DMS153 treated with DMSO at 0.1 percent for 48 hours (cell line): ENCODE measurements at regions not wholly inside any gene's neighbourhood (a gene's known extent, or its start where the extent isn't known, plus 50 kb on each side); places are given as distances from the start of the nearest gene placed in this dataset.
"Not testable (repeated sequence)": the region's sequence is repeated elsewhere in the genome, so short reads cannot be mapped to it uniquely, and the experiment has no call there.

Experiments used
- DNase-seq: peaks from one replicate; lab custom pipeline; 2025; ENCODE audit not compliant: unreplicated experiment; lab: John Stamatoyannopoulos, UW

DNA sequence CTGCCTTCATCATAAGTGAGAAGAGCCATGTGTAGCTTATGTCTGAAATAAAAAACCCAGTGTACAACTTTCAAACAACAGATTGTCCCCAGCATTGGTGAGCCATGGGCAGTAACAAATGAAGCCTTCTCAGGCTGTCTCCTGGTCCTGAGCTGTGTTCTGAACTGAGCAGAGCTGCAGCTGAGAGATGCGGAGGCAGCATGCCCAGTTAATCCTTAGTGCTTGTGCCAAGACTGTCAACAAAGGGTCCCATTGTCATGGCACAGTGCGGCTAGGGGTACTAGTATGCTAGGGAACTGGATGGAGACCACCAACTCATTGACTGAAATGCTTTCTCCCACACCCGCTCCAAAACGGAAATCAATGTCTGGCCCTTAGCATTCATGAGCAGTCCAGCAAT lies 154.3 kb downstream of the RMST start:
- no peak for DNase-seq

DNA sequence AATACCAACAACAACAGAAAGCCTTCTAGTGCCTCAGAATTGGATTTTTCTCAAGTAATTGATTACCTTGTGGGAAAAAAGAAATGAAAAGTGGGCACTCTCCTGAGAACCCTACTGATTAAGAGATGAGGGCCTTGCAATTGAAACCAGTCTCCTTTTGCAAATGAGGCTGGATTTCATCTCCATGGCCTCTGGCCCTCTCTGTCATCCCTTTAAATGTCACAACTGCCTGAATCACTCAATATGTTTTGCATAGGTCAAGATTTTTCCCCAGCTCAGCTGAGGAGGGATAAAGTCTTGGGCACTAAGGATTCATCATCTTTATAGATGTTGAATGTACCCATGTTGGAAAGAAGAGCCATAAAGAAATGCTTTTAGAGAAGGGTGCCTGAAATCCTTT lies 166.4 kb downstream of the RMST start:
- DNase-seq = no peak

DNA sequence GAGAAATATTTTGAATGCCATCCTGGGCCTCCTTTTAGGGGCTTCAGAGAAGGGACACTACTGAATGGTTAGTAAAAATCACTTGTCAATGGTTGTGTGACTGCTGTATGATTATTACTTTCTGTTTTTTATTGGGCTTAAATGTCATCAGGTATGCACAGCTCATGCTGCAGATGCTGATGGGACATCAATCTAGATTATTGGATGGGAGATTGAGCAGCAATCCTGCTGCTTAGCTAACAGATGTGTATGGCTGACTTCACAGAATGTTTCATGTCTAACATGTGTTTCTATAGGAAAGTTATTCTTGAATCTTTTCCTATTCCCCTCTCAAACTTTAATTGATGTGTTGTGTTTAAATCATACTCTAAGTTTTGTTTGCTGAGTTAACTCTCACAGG lies 166.8 kb downstream of the RMST start:
- no peak for DNase-seq

DNA sequence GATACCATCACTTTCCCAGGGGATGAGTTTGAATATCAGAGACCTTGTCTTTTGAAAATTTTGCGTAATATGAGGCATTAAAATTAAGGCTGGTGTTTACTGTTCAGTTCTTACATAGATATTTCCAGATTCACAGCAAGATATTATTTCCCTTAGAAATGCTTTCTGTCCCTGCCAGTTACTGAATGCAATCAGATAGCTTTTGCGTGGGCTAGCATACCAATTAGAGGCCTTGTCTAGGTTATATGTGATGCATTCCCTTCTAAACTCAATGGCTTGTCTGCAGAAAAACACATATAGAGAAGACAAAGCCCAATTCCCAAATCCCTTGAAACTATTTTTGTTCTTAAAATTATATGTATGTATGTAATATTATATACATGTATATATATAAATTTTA lies 167.8 kb downstream of the RMST start:
- DNase-seq = no peak

DNA sequence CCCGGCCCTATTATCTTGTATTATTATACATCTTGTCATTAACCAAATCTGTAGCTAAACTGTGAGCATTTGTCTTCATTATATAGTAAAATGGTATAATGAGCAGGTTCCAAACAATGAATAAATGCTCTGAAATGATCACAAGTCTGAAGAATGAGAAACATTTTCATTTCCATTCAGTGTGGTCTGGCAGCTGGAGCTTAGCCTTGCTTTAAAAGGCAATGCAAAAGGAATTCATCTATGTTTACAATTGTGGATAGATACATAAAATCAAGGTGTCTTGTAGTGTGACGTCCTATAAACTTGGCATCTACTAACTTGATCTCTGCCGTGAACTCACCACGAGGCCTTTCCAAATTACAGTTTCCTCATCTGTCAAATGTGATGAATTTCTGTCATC lies 168.3 kb downstream of the RMST start:
- no peak for DNase-seq

DNA sequence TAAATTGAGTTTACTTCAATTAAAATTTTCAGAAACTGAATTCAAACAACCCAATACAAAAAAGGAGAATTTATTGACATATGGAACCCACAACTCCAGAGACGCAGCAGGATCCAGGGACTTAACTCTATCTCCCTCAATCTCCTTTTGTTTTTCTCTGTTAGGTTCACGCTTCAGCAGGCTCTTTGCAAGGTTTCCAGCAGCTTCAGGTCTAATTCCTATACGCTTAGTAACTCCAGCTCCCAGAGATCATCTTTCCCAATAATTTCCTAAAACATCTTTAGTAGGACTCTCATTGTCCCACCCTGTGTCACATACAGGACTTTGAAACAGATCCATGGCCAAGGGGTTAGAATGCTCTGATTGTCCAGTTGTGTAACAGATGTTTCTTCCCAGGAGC lies 175.2 kb downstream of the RMST start:
- no peak for DNase-seq

DNA sequence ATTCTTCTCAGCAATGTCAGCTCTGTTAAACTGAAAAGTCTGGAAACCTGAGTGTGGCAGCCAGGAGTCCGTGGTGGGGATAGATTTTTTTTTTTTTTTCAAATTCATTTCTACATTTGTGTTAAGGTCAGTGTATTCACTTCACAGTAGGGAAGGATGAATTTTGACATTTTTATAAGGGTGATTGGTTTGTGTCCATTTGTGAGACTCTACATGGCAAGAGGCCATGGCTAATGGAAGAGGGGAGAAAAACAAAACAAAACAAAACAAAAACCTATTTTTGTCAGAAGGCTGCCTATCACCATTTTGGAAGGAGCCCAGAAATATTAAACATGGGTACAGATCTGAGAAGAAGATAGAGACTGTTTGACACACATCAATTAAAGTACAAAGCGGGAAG lies 176.1 kb downstream of the RMST start:
- no peak for DNase-seq

DNA sequence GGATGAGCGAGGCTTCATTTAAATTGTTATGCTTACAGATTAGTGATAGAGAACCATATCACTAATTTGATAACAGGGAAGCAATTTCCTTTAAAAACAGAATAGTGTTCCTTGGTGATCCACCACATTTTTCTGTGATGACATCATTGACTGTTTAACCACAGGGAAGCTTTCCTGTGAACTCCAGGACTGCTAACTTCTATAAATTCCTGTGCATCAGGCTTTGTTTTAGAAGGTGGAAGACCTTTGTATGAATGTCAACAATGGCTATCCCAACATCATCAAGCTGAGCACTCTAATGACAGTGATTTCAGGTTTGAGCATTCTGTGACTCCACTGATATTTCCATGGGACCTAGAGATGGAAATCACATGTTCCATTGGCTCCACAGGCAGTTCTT lies 177.1 kb downstream of the RMST start:
- no peak for DNase-seq

DNA sequence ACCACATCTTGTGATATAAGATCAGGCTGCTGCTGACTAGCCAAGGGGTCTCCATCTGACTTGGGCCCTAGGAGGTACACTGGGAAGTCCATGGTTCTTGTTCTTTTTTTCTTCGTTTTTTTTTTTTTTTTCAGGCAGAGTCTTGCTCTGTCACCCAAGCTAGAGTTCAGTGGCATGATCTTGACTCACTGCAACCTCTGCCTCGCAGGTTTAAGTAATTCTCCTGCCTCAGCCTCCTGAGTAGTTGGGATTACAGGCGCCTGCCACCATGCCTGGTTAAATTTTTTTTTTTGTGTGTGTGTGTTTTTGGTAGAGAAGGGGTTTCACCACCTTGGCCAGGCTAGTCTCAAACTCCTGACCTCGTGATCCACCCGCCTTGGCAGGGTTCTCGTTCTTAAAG lies 178.2 kb downstream of the RMST start:
- DNase-seq = no peak

DNA sequence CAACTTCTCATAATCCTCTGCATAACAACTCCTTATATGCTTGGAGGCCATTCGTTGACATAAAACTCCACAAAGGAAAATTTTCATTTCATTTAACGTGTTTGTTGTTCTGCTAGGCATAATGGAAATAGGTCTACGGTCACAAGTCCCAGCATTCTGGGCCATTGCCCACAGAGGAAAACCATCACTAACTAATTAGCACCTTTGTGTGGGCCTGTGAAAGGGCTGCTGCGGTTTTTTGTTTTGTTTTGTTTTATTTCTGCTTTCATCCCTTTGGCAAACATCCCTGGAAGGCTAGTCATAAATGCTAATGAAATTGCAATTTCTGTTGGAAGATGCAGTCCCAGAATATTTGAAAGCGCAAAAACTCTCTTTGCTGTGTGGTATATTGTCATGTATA lies 180.3 kb downstream of the RMST start:
- DNase-seq = no peak

DNA sequence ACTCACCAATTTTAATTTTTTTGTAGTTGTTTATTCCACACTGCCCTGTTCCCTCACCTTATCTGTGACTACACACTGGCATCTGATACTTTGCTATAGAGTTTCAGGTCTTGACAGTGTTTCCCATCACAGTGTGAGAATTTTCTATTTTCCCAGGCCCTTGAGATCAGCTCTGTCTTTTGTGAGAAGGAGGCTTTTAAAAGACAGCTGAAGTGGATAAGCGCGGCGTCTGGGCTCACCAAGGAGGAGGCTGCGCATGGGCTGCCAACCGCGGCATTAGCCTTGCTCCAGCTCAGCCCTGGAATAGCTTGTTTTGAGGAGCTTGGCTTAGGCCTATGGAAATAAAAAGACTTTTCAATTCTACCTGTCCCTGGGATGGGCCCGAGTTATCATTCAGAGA lies 181.3 kb downstream of the RMST start:
- no peak for DNase-seq

DNA sequence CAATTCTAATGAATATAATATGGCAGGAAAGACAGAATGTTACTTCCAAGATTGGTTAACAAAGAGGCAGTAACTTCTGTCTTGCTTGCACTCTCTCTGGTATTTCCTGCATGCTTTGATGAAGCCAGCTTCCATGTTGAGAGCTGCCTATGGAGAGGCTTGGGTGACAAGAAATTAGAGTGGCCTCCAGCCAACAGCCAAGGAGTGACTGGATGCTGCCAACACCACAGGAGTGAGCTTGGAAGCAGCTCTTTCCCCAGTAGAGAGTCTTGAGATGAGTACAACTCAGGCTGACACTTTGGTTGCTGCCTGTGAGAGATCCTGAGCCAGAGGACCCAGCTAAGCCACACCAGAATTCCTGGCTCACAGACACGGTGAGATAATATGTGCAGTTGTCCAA lies 183.1 kb downstream of the RMST start:
- no peak for DNase-seq

DNA sequence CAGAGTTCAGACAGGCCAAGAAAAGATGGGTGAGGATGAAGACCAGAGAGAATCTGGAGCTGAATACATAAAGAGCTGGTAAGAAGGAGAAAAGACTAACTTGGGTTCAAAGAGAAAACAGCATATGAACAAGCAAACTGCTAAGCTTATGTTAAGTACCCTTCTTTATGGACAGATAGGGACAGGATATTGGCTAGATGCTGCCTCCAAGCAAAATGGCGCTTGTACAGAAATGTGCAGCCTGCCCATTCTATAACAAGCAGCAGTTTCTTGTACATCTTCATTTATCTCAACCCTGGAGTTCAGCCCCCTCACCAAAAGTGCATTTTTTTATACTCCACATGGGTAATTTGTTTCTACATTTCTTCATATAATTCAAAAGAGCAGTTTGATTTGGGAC lies 184.5 kb downstream of the RMST start:
- no peak for DNase-seq

DNA sequence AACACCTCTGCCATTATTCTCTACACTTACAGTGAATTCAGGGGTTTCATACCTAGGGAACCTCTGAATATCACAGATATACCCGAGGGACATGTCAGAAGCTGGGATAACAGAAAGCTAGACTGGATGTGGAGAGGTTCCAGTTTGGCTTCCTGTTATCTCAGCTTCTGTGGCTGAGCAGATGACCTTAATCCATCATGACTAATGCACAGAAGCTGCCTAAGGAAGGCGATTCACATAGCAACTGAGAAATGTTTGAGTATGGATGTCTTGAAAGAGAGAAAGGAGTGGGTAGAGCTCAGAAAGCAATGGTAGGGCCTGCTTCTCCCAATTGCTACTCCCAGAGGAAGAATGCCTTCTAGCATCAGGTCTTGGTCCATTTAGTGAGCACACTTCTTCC lies 187.6 kb downstream of the RMST start:
- no peak for DNase-seq

DNA sequence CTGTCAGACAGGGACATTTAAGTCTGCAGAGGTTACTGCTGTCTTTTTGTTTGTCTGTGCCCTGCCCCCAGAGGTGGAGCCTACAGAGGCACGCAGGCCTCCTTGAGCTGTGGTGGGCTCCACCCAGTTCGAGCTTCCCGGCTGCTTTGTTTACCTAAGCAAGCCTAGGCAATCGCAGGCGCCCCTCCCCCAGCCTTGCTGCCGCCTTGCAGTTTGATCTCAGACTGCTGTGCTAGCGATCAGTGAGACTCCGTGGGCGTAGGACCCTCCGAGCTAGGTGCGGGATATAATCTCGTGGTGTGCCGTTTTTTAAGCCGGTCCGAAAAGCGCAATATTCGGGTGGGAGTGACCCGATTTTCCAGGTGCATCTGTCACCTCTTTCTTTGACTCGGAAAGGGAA lies 193.9 kb downstream of the RMST start:
- DNase-seq = not testable (repeated sequence)

DNA sequence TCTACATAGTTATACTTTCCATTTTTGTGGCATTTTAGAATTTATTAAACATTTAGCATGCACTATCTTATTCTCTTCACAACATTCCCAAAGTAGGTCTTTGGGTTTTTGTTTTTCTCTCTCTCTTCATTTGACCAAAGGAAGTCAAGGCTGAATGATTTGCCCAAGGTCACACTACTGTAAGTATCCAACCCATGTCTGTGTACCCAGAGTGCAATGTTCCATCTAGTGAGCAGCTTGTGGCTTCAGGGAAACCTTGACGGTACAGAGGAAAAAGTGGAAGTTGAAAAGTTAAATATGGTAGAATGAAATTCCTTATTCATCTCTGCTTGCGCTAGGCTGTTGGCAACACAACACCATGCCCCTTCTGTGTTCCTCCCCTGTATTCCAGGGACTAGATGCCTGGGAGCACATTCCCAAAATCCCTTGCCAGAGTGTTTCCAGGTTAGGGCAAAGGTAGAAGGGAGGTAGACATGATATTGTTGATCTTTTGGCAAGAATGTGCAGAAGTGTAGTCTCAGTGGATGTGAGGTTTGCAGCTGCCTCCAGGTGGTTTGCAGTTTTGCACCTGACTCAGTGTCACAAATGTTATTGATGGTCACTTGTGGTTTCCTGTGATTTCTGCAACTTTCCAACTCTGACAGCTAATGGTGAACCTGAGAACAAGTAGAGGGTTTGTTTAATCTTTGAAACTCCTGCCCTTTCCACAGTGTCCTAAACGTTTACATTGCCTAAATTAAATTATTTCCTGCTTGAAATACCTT lies 196.7 kb downstream of the RMST start:
- DNase-seq = no peak

DNA sequence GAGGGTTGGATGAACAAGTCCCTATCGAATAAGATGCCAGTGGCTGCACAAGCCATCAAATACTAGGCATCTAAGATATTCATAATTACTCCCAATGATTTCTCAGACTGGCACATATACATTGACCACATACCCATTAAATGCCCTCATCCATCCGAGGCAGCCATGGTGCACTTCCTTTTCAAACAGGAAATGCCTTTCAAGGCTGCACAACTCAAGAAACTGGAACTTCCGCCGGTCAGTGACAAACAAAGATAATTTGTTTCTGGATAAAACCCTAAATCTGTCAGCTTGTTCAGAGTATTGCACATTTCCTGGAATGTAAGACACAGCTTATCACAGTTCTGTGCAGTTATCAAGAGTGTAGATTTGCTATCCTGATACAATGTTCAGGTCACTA lies 203.7 kb downstream of the RMST start:
- no peak for DNase-seq

DNA sequence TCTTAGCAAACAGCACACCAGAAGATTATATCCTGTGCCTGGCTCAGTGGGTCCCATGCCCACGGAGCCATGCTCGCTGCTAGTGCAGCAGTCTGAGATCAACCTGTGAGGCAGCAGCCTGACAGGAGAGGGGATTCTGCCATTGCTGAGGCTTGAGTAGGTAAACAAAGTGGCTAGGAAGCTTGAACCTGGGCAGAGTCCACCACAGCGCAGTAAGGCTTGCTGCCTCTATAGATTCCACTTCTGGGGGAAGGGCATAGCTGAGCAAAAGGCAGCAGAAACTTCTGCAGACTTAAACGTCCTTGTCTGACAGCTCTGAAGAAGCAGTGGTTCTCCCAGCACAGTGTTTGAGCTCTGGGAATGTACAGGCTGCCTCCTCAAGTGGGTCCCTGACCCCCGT lies 210.3 kb downstream of the RMST start:
- no peak for DNase-seq

DNA sequence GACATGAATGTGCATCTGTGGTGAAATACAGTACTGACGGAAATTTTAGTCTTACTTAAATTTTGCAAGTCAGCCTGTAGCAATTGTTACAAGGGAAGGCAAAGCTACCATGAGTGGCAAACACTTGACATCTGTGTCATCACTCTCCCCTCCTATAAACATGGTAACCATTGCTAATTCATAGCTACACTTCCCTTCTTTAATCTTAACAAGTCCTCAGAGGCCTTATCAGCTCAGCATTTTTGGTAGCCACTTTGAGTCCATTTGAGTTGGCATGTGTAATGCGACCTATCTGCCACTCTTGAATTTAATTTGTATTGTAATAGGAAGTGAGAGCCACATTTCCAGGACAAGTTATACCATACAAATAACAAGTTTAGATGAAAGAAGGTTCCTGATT lies 218.1 kb downstream of the RMST start:
- peak; percentile 18 for DNase-seq

DNA sequence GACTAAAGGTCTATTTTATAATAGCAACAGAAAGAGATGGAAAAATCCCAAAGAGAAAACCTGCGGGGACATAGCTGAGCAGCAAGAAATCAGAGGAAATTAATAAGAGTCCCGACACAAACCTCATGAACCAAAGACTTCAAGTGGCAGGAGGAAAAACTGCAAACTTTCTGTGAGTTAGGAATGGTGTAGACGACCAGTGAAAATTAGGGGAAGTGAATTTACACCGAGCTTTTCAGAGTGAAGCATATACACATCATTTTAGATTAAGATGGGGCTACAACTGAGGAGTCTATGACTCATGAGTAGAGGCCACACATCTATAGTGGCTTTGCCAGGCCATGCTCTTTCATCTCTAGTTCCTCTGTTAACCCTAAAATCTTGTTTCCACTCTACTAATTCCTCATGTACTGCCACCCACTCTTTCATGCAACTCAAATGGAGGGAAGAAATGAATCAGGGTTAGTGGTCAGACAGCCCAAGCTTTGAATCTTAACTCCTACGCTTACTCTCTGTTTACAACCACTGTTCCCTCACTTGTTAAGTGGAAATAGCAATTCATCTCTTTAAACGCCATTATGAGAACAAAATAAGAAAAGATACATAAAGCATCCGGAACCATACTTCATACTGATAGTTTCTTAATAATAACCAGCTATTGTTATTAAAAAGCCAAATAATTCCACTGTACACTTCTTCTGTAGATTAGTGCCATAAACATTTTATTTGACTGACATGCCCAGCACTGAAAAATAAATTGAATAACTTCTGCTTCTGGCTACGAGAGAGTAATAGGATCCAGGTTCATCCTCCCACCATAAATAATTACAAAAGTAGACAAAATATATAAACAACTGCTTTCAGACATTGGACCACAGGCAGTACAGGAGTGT lies 219.3 kb downstream of the RMST start:
- DNase-seq = no peak

DNA sequence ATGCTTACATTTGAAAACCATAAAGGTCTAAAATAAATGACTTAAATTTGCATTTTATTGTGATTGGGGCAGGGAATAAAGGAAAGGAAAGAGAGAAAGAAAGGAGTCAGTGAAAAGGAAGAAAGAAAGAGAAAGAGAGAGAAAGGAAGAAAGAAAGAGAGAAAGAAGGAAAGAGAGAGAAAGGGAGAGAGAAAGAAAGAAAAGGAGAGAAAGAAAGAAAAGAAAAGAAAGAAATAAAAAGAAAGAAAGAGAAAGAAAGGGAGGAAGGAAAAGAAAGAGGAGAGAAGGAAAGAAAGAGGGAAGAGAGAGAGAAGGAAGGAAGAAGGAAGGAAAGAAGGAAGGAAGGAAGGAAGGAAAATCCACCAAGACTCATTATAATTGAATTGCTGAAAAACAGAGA lies 222.8 kb downstream of the RMST start:
- no peak for DNase-seq

DNA sequence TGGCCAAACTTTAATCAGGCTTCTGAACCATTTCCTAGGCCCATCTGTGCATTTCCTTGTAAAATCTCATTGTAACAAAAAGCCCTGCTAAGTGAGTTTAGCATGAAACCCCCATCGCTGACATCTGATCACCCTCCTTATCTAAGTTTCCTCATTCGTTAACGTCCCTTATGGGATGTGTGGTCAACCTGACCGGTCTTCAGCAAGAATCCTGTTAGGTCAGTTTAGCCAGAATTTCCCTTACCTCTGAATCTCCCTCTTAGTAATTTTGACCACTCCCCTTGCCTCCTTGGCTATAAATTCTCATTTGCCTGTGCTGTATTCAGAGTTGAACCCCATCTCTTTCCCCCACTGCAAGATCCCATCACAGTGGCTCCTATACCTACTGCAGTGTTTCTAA lies 239.3 kb downstream of the RMST start:
- DNase-seq = no peak

DNA sequence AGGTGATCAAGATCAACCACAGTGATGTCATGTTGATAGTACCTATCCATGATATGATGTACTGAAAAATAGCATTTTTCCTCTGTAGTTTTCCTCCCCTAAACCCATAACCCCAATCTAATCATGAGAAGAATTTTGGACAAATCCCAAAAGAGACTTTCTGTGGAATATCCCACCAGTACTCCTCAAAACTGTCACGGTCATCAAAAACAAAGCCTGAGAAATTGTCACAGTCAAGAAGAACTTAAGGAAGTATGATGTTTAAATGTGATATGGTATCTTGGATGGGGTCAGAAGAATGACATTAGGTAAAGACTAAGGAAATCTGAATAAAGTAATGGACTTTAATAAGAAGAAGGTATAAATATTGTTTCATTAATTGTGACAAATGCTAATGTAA lies 248.8 kb downstream of the RMST start:
- DNase-seq = no peak
